HG03039 (cell line): ENCODE measurements at regions not wholly inside any gene's neighbourhood (a gene's known extent, or its start where the extent isn't known, plus 50 kb on each side); places are given as distances from the start of the nearest gene placed in this dataset.

Experiments
- ATAC-seq: cut with Tn5 transposase; IDR thresholded peaks from one replicate; pipeline ENCODE4 v1.9.1; 2021; ENCODE audit warnings: mild to moderate bottlenecking, moderate library complexity; ENCODE audit not compliant: unreplicated experiment

DNA sequence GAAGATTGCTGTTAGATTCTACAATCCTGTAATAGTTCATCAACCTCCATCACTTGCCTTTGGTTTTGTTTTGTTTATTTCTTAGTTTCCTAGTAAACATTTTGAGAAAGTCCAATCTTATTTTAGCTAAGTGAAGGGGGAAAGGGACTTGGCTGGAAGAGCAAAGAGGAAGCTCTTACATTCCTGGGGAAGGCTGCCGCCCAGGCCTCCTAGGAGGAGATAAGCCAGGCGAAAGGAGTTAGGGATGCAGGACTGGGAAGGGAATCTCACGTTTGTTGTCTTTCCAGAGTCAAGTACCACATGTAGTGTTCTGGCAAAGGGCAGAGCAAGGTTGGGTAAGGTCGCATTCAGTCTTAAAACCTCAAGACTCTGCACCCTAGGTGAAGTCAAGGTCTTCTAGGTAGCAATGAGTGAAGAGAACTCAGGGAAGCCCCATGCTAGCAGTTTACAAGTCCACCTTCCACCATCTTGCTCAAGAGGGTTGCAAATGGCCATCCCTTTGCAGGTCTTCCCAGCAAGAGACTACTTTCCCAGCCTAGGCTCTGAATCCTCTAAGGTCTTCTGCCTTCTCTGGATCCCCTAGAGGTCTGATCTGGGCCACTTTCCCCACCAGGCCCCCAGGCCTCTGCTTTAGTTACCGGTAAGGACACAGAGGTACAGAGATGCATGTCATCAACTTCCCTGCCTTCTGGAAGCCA, 320.7 kb downstream of the CYP26B1 start:
- no peak for ATAC-seq

GRCh38 chr2:71826299-71826698, 321.4 kb downstream of the CYP26B1 start:
- ATAC-seq, result no peak

GRCh38 chr2:71824436-71824835, 323.2 kb downstream of the CYP26B1 start:
- no peak for ATAC-seq

- no peak for ATAC-seq
These were observed 324.1 kb downstream of the CYP26B1 start for GRCh38 chr2:71823526-71823925.

GRCh38 chr2:71822463-71822862, 325.2 kb downstream of the CYP26B1 start:
- no peak for ATAC-seq

DNA sequence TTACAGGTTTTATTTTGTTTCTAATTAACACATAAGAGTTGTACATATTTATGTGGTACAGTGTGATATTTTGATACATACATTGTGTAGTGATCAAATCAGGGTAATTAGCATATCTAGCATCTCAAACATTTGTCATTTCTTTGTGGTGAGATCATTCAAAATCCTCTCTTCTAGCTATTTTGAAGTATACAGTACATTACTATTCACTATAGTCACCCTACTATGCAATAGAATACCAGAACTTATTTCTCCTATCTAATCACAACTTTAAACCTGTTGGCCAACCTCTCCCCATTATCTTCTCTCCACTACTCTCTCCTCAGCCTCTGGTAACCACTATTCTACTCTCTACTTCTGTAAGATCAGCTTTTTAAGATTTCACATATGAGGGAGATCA, 325.8 kb downstream of the CYP26B1 start:
- ATAC-seq, result no peak

DNA sequence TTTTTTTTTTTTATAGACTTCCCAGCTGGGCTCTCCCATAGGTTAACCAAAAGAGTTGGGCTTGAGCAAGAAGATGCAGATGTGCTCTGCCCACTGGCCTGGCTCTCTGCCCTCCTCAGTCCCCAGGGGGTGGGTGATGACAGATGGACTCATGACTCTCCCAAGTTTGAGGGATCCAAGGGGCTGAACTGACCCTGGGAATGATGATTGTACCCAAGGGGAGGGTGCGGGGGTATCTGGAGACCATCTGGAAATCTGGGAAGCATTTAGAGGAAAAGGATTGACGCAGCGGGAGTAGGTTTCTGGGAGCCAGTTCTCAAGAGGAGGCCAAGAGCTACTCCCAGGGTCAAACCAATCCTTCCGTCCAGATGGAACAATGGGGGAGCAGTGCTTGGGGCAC, 330.8 kb downstream of the CYP26B1 start:
- no peak for ATAC-seq

DNA sequence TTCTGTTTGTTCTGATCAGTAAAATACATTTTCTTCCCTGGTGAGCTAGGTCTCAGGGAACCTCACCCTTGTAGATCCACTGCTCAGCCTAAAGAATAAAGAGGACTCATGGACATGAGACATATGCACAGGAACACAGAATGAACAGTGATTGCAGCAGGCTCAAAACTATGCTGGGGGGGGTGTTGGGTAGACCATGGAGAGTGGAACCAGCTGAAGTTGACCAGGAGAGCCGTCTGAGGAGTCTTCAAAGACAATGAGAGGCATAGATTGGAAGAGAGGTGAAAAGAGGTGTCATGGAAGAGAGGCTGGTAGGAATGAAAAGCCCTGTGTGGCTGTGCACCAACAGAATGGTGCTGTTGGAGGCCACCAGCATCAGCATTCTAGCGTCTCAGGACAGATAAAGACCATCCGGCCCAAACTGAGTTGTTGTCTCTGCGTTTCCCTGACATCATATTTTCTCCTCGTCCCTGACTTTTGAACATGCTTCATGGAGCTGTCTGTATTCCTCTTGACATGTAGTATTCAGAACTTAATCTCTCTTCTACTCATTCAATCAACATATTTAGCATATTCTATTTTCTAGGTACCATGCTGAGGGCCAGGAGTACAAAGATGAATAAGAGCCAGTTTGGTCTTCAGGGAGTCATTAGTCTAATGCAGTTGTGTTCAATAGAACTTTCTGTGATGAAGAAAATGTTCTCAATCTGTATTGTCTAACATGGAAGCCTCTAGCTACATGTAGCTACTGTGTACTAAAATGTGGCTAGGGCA, 331.8 kb downstream of the CYP26B1 start:
- no peak for ATAC-seq

- ATAC-seq, result no peak
These were observed 332.8 kb downstream of the CYP26B1 start for GRCh38 chr2:71814885-71815284.

- ATAC-seq, result no peak
These were observed 333.7 kb downstream of the CYP26B1 start for GRCh38 chr2:71813807-71814470.

GRCh38 chr2:71813315-71813714, 334.3 kb downstream of the CYP26B1 start:
- ATAC-seq, result no peak

GRCh38 chr2:71812736-71813135, 334.9 kb downstream of the CYP26B1 start:
- ATAC-seq, result no peak

DNA sequence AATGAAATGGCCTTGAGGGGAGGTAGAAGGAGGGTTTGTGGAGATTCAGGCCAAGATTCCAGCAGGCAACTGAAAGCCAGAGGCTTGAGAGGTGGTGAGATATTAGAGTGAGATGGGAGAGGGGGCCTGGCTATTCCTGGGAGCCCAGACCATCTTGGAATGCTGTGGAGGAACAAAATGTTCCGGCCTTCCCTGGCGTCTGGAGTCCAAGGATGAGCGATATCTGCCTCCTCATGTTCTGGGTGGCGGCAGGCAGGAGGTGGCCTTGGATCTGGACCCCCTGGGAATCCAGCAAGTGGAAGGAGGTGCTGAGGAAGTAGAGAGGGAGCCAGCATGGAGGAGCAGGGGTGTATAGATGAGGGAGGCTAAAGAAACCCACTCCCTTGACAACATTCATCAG, 335.9 kb downstream of the CYP26B1 start:
- ATAC-seq, result no peak

- no peak for ATAC-seq
These were observed 336.5 kb downstream of the CYP26B1 start for GRCh38 chr2:71811157-71811556.

- no peak for ATAC-seq
These were observed 339.8 kb downstream of the CYP26B1 start for GRCh38 chr2:71807581-71808451.

GRCh38 chr2:71806432-71806831, 341.2 kb downstream of the CYP26B1 start:
- ATAC-seq, result no peak

DNA sequence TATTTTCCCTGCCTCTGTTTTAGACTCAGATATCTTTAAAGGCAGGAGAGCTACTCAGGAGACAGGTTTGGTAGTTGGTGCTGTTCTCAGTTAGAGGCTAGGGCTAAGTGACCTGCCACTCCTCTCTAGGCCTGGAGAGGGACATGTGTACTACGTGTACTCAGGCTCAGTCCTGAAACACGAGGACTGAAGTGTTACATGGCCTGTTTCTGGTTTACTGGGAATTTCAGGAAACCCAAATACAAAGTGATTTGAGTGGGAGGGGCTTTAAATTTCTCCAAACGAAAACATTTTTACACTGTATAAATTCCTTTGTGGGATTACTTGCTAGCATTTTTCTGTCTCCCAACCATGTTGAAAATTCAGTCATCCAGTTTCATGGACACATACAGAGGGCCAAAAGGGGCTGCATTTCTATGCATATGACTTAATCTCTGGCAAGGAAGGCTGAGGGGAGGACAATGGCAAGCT, 343.3 kb downstream of the CYP26B1 start:
- ATAC-seq, result no peak

DNA sequence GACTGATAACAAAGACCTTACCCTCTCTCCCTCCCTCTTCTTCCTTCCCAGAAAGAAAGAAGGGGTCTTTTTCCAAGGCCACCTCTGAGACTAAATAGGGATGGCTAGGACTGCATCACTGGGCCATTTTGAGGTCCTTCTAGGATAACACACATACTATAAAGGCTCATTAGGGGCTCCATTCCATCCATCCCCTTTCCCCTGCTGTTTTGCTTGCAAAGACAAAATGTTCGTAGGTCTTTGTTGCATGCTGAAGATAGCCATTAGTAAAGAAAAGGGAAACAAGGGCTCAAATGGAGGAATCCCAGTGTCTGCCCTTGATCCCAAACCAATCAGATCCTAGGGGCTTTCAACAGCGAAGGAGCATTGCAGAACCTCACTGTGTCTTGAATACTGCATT, 344.3 kb downstream of the CYP26B1 start:
- no peak for ATAC-seq

GRCh38 chr2:71802556-71802955, 345.1 kb downstream of the CYP26B1 start:
- no peak for ATAC-seq

GRCh38 chr2:71801969-71802368, 345.7 kb downstream of the CYP26B1 start:
- ATAC-seq, result no peak

DNA sequence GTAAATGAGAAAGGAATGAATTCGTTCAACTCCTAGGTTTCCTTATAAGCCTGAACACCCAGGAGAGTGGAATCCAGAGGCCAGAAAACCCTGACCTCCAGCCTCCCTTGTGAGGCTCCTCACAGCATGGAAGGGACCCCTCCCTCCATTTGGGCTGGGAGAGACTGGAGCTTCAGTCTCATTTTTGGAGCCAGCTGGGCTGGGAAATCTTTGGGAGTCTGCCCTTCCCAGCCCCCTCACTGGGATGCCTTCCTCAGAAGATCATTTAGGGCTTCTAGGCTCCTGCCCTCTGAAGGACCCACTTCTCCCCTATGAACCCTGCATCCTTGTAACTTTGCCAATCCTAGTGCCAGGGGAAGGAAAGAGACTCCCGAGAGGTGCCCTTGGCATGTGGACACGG, 346.1 kb downstream of the CYP26B1 start:
- no peak for ATAC-seq
